ENCODE measurements at regions not wholly inside any gene's neighbourhood (a gene's known extent, or its start where the extent isn't known, plus 50 kb on each side); places are given as distances from the start of the nearest gene placed in this dataset.

DNA sequence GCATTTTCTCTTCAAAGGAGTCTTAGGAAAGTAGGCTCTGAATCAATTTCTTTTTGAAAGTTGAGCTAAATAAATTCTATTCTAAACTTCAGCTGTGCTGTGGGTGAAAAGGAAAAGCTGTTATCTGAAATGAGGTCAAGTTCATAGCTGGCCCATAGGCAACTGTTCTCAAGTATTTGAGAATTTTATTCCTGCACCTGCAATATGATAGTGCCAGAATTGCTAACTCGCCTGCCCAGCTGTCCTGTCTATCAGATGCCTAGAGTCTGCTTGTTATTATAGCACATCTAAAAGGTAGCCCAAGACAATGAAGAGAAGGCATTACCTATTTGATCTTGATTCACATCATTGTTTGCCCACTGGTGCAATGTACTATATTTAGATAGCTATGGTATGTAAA lies 798.7 kb downstream of the DIPK2A start:
- Mint-ChIP-seq H3K4me1 (ENCODE audit: low read depth) (no peaks in the 10 kb centered on the region), H3K9me3 (no peaks in the 10 kb centered on the region), H3K4me3 (no peak overlapping the region), H3K27me3 (ENCODE audit: low read depth) (no peaks in the 10 kb centered on the region), H3K27ac (no peak overlapping the region), H3K36me3 (ENCODE audit: insufficient read depth in 2 of 2) (no peaks in the 10 kb centered on the region)
- no peak for DNase-seq
- no peak for ATAC-seq (replicated peaks in 1 of 2)

DNA sequence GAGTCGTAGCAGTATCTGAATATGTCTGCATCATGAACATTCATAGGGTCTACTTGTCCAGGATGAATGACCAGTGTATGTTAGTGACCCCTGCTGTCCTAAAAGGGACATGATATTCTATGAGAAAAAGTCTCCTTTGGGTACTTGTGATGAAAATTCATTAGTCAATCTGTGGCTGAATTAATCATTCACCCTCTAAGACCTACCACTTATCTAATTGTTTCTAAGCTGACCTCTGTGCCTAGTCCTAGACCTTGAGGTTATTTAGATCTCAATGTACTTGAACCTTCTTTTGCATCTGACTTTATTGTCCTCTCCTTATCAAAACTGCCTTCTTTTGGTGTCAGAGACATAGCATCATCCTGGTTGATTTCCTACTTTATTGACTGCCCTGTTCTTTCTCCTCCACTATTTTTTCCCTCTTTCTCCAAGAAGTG lies 799.3 kb downstream of the DIPK2A start:
- ATAC-seq (replicated peaks in 1 of 2) (no peak), DNase-seq (no peak)
- Mint-ChIP-seq H3K4me3 (no peak overlapping the region), H3K9me3 (no peaks in the 10 kb centered on the region), H3K27ac (no peak overlapping the region), H3K27me3 (ENCODE audit: low read depth) (no peaks in the 10 kb centered on the region), H3K36me3 (ENCODE audit: insufficient read depth in 2 of 2) (no peaks in the 10 kb centered on the region), H3K4me1 (ENCODE audit: low read depth) (no peaks in the 10 kb centered on the region)

DNA sequence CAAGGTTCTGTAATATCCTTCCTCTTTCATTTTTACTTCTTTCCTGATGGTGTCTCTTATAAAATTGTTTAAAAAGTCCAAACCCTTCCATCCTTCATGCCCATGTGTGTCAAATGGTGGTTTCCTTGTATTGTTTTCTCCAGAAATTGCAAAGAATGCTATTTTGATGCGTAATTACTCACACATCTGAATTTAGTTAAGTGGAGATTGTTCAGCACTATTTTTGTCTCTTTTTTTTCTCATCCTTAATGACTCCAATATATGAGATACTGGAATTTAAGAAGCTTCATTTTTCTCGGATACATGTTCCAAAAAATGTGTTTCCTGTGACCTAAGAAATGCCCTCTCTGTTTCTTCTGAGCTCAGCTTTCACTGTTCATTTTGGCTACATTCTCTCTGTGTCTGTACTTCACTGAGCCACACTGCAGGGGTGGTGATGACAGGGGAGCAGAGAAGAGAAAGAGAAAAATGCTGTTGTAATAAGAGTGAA lies 799.8 kb downstream of the DIPK2A start:
- Mint-ChIP-seq H3K4me1 (ENCODE audit: low read depth) (no peaks in the 10 kb centered on the region), H3K27ac (no peak overlapping the region), H3K9me3 (no peaks in the 10 kb centered on the region), H3K4me3 (no peak overlapping the region), H3K36me3 (ENCODE audit: insufficient read depth in 2 of 2) (no peaks in the 10 kb centered on the region), H3K27me3 (ENCODE audit: low read depth) (no peaks in the 10 kb centered on the region)
- DNase-seq (no peak), ATAC-seq (replicated peaks in 1 of 2) (no peak)

- Mint-ChIP-seq H3K9me3 (no peaks in the 10 kb centered on the region), H3K4me3 (no peak overlapping the region), H3K27ac (no peak overlapping the region), H3K4me1 (ENCODE audit: low read depth) (no peaks in the 10 kb centered on the region), H3K27me3 (ENCODE audit: low read depth) (no peaks in the 10 kb centered on the region), H3K36me3 (ENCODE audit: insufficient read depth in 2 of 2) (no peaks in the 10 kb centered on the region)
- ATAC-seq (replicated peaks in 1 of 2) = no peak
- DNase-seq = no peak
Measured at GRCh38 chr3:144772372-144772771, 800.7 kb downstream of the DIPK2A start.

DNA sequence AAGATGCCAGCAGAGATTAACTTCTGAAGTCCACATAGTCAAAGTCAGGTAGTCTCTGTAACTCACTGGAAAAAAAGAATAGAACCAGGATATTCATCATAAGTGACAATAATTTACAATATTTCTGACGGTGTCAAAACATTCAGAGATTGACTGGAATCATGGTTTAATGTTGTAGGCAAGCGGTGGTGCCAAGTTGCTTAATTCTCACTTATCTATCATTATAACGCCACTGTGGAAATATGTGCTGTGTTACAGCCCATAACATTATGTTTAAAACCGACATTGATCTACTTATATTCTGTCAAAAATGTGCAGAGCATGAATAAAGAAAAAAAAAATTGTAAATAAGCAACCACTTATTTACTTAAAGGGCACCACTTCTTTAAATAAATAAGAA lies 801.7 kb downstream of the DIPK2A start:
- H3K27ac Mint-ChIP-seq = no peak overlapping the region
- no peak for DNase-seq
- H3K4me1 Mint-ChIP-seq (ENCODE audit: low read depth) = no peaks in the 10 kb centered on the region
- H3K9me3 Mint-ChIP-seq = no peaks in the 10 kb centered on the region
- no peak for ATAC-seq (replicated peaks in 1 of 2)
- no peaks in the 10 kb centered on the region for H3K36me3 Mint-ChIP-seq (ENCODE audit: insufficient read depth in 2 of 2)
- H3K4me3 Mint-ChIP-seq = no peak overlapping the region
- no peaks in the 10 kb centered on the region for H3K27me3 Mint-ChIP-seq (ENCODE audit: low read depth)

DNA sequence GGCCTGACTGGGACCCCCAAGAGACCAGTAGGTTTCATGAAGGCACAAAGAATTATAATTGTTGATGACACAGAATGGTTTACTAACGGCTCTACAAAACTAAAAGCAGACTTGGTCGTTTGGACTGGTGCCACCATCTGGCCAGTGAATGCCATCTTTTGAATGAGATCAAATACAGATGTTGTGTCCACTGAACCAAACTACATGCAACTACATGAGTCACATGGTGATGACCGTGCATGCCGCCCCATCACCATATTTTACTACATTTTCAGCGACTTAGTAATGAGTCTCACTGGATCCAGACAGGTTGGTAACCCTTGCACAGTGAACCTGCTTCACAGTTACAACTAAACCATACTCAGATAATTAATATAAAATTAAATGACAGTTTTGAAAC lies 803.3 kb downstream of the DIPK2A start:
- no peaks in the 10 kb centered on the region for H3K9me3 Mint-ChIP-seq
- H3K27ac Mint-ChIP-seq = no peak overlapping the region
- no peak for ATAC-seq (replicated peaks in 1 of 2)
- no peaks in the 10 kb centered on the region for H3K27me3 Mint-ChIP-seq (ENCODE audit: low read depth)
- DNase-seq = no peak
- H3K4me1 Mint-ChIP-seq (ENCODE audit: low read depth) = no peaks in the 10 kb centered on the region
- no peaks in the 10 kb centered on the region for H3K36me3 Mint-ChIP-seq (ENCODE audit: insufficient read depth in 2 of 2)
- H3K4me3 Mint-ChIP-seq = no peak overlapping the region

- H3K36me3 Mint-ChIP-seq (ENCODE audit: insufficient read depth in 2 of 2) = no peaks in the 10 kb centered on the region
Measured at GRCh38 chr3:144775551-144775950, 803.9 kb downstream of the DIPK2A start.

DNA sequence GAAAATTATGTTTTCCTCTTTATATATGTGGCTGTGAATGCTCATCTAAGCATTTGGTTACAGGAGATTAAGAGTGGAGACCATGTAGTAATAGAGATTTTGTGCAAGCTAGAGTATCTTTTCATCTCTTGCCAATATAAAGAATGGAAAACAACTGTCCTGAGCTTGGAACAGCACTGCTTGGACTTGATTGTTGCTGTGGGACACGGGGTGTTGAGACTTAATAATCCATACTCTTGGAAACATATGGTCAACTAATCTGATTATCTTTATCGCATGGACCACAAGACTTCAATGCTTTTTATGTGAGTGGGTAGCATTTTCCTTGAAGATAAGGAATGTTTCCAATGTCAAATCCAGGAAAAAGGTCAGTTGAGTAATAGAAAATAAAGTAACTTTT lies 806.3 kb downstream of the DIPK2A start:
- no peak overlapping the region for H3K27ac Mint-ChIP-seq
- DNase-seq (no peak), ATAC-seq (replicated peaks in 1 of 2) (no peak)
- H3K4me1 Mint-ChIP-seq (ENCODE audit: low read depth) = no peaks in the 10 kb centered on the region
- no peaks in the 10 kb centered on the region for H3K27me3 Mint-ChIP-seq (ENCODE audit: low read depth)
- no peaks in the 10 kb centered on the region for H3K9me3 Mint-ChIP-seq
- no peak overlapping the region for H3K4me3 Mint-ChIP-seq
- no peaks in the 10 kb centered on the region for H3K36me3 Mint-ChIP-seq (ENCODE audit: insufficient read depth in 2 of 2)

More at GRCh38 chr3:144775551-144775950, 803.9 kb downstream of the DIPK2A start:
- ATAC-seq (replicated peaks in 1 of 2) (no peak), DNase-seq (no peak)
- Mint-ChIP-seq H3K27me3 (ENCODE audit: low read depth) (no peaks in the 10 kb centered on the region), H3K27ac (no peak overlapping the region), H3K9me3 (no peaks in the 10 kb centered on the region), H3K4me1 (ENCODE audit: low read depth) (no peaks in the 10 kb centered on the region), H3K4me3 (no peak overlapping the region)

GRCh38 chr3:144791034-144791433 lies 819.4 kb downstream of the DIPK2A start:
- Mint-ChIP-seq H3K27ac (no peak overlapping the region), H3K36me3 (ENCODE audit: insufficient read depth in 2 of 2) (no peaks in the 10 kb centered on the region), H3K4me3 (no peak overlapping the region), H3K4me1 (ENCODE audit: low read depth) (no peaks in the 10 kb centered on the region), H3K9me3 (no peaks in the 10 kb centered on the region), H3K27me3 (ENCODE audit: low read depth) (no peaks in the 10 kb centered on the region)
- DNase-seq (no peak), ATAC-seq (replicated peaks in 1 of 2) (no peak)

DNA sequence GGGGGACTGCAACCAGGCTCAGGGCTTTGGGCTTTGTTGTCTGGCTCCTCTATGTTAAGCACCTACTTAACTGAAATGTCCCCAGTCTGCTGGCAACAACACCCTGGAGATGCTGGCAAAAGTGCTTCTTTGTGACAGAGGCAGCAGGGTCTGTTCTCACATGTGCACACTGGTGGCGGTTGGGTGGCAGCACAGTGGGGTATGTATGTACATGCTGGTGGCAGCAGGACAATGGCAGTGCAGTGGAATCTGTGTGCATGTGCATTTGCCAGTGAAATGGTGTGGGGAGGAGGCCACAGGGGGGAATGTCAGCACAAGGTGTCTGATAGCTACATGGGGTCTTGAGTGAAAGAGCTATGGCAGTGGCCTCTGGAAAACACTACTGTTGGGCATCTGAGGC lies 830.3 kb downstream of the DIPK2A start:
- H3K4me3 Mint-ChIP-seq = no peak overlapping the region
- ATAC-seq (replicated peaks in 1 of 2) = no peak
- no peaks in the 10 kb centered on the region for H3K27me3 Mint-ChIP-seq (ENCODE audit: low read depth)
- no peak for DNase-seq
- H3K27ac Mint-ChIP-seq = no peak overlapping the region
- peaks cover 1 to 2% of the 10 kb centered on the region in 2 donors for H3K9me3 Mint-ChIP-seq
- no peaks in the 10 kb centered on the region for H3K36me3 Mint-ChIP-seq (ENCODE audit: insufficient read depth in 2 of 2)
- H3K4me1 Mint-ChIP-seq (ENCODE audit: low read depth) = no peaks in the 10 kb centered on the region

GRCh38 chr3:144809380-144809779 lies 837.8 kb downstream of the DIPK2A start:
- DNase-seq = no peak
- H3K36me3 Mint-ChIP-seq (ENCODE audit: insufficient read depth in 2 of 2) = no peaks in the 10 kb centered on the region
- H3K27me3 Mint-ChIP-seq (ENCODE audit: low read depth) = no peaks in the 10 kb centered on the region
- no peaks in the 10 kb centered on the region for H3K4me1 Mint-ChIP-seq (ENCODE audit: low read depth)
- H3K4me3 Mint-ChIP-seq = no peak overlapping the region
- ATAC-seq (replicated peaks in 1 of 2) = no peak
- H3K9me3 Mint-ChIP-seq = peaks cover 1 to 2% of the 10 kb centered on the region in 2 donors
- H3K27ac Mint-ChIP-seq = no peak overlapping the region

DNA sequence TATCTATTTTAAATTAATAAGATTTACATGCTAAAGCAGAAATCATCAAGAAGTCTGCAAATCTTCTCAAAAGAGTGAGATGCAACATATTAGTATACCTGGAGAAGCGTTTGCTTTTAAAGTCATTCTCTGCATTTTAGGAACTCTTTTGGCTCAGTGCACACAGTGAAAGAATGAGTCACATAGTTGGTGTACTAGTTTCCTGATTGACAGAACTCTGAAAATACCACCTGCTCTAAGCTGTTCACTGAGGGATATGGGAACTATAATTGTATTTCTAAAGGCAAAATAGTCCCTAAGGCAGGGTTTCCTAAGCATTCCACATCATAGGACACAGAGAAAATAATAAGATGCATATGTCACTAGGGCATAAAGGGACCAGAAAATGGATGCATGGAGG lies 838.5 kb downstream of the DIPK2A start:
- Mint-ChIP-seq H3K4me1 (ENCODE audit: low read depth) (no peaks in the 10 kb centered on the region), H3K4me3 (no peak overlapping the region), H3K36me3 (ENCODE audit: insufficient read depth in 2 of 2) (no peaks in the 10 kb centered on the region), H3K9me3 (peaks cover 0 to 1% of the 10 kb centered on the region in 2 donors), H3K27ac (no peak overlapping the region), H3K27me3 (ENCODE audit: low read depth) (no peaks in the 10 kb centered on the region)
- DNase-seq (no peak), ATAC-seq (replicated peaks in 1 of 2) (no peak)

- Mint-ChIP-seq H3K4me3 (no peak overlapping the region), H3K4me1 (ENCODE audit: low read depth) (no peaks in the 10 kb centered on the region), H3K9me3 (peaks cover 0 to 2% of the 10 kb centered on the region in 2 donors), H3K36me3 (ENCODE audit: insufficient read depth in 2 of 2) (no peaks in the 10 kb centered on the region), H3K27me3 (ENCODE audit: low read depth) (no peaks in the 10 kb centered on the region), H3K27ac (no peak overlapping the region)
- ATAC-seq (replicated peaks in 1 of 2) (no peak), DNase-seq (no peak)
Measured at GRCh38 chr3:144815655-144816054, 844.0 kb downstream of the DIPK2A start.

DNA sequence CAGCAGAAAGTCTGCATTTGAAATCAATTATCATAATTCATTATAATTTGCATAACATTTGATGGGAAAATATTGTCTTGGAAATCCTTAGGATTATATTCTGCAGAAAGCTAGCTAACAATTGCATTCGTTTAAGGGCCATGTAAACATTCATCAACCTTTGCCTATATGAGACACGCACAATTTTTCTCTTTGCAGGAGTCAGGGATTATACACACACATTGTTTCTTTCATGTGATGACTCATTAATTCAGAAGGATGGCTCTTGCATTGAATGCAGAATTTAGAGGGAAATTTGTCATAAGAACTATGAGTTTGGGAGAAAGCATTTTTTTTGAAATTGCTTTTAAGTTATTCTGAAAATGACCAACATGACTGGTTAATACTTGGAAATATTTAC lies 844.7 kb downstream of the DIPK2A start:
- Mint-ChIP-seq H3K4me3 (no peak overlapping the region), H3K27ac (no peak overlapping the region), H3K36me3 (ENCODE audit: insufficient read depth in 2 of 2) (peaks cover 0 to 1% of the 10 kb centered on the region in 2 donors), H3K4me1 (ENCODE audit: low read depth) (no peaks in the 10 kb centered on the region), H3K27me3 (ENCODE audit: low read depth) (no peaks in the 10 kb centered on the region), H3K9me3 (peaks cover 0 to 2% of the 10 kb centered on the region in 2 donors)
- ATAC-seq (replicated peaks in 1 of 2) (no peak), DNase-seq (no peak)

Data from activated T-cell treated with anti-CD3 and anti-CD28 coated beads, Interleukin-2, amount 50 U/mL, for 72 hours (primary cell).